Fibroblast of lung (primary cell): ENCODE measurements at regions not wholly inside any gene's neighbourhood (a gene's known extent, or its start where the extent isn't known, plus 50 kb on each side); places are given as distances from the start of the nearest gene placed in this dataset.

Experiments used
- DNase-seq, 2 donors: peaks; one replicate each; pipeline versions ENCODE4 v3.0.0 to v3.0.0-alpha.2; 2010; ENCODE audit warnings: low read depth in 2 of 2
- H2AFZ ChIP-seq: 2 replicates; pipeline ENCODE4 v1.5.1; 2012; ENCODE audit warnings: low read length, control low read depth, inconsistent platforms
- H3K27ac ChIP-seq: 2 replicates; pipeline ENCODE4 v1.5.1; 2011; ENCODE audit warnings: low read length, control low read depth; ENCODE audit not compliant: insufficient read depth
- H3K27me3 ChIP-seq: 2 replicates; pipeline ENCODE4 v1.5.1; 2011; ENCODE audit warnings: mild to moderate bottlenecking, low read length; ENCODE audit not compliant: control insufficient read depth, insufficient read depth
- H3K36me3 ChIP-seq: 2 replicates; pipeline ENCODE4 v1.5.1; 2011; ENCODE audit warnings: low read length; ENCODE audit not compliant: control insufficient read depth, insufficient read depth
- H3K4me1 ChIP-seq: 2 replicates; pipeline ENCODE4 v1.5.1; 2011; ENCODE audit warnings: low read length; ENCODE audit not compliant: control insufficient read depth, insufficient read depth; ENCODE audit errors: extremely low read depth
- H3K4me2 ChIP-seq: 2 replicates; pipeline ENCODE4 v1.5.1; 2011; ENCODE audit warnings: low read length, control low read depth; ENCODE audit not compliant: insufficient read depth; ENCODE audit errors: extremely low read depth
- H3K4me3 ChIP-seq, 4 experiments: fragments of 200-600 bp in 1 of 4; sonication (generic) in 1 of 4; replicated peaks in 1 of 4; 2 replicates each; pipeline ENCODE4 v1.5.1; 2011 to 2016; ENCODE audit warnings: low read length in 4 of 4, low read depth in 3 of 4, mild to moderate bottlenecking in 3 of 4, control low read depth in 2 of 4, inconsistent platforms in 1 of 4, mixed read lengths in 1 of 4; ENCODE audit not compliant: insufficient read depth in 1 of 4; ENCODE audit errors: control extremely low read depth in 1 of 4
- H3K79me2 ChIP-seq: 2 replicates; pipeline ENCODE4 v1.5.1; 2012; ENCODE audit warnings: mild to moderate bottlenecking, low read length, inconsistent platforms; ENCODE audit not compliant: control insufficient read depth, insufficient read depth
- H3K9ac ChIP-seq: 2 replicates; pipeline ENCODE4 v1.5.1; 2011; ENCODE audit warnings: mild to moderate bottlenecking, low read length, control low read depth; ENCODE audit not compliant: insufficient read depth
- H3K9me3 ChIP-seq: 2 replicates; pipeline ENCODE4 v1.5.1; 2012; ENCODE audit warnings: low read depth, low read length; ENCODE audit not compliant: control insufficient read depth, insufficient read depth
- H4K20me1 ChIP-seq: 2 replicates; pipeline ENCODE4 v1.5.1; 2011; ENCODE audit warnings: low read length; ENCODE audit not compliant: control insufficient read depth, insufficient read depth; ENCODE audit errors: extremely low read depth
- CTCF ChIP-seq, 2 donors: IDR thresholded peaks in 1 of 2; conservative IDR thresholded peaks in 1 of 2; 1 replicate in 1 of 2; 2 replicates in 1 of 2; pipeline ENCODE4 v1.5.1; 2011 to 2012; ENCODE audit warnings: low read length in 2 of 2, control low read depth in 1 of 2, inconsistent platforms in 1 of 2, low read depth in 1 of 2, mild to moderate bottlenecking in 1 of 2
- EZH2 ChIP-seq: IDR thresholded peaks from 2 replicates; pipeline ENCODE4 v1.5.1; 2012; ENCODE audit warnings: low read length, control low read depth, mild to moderate bottlenecking; ENCODE audit errors: missing control alignments

- no peak for TF ChIP-seq CTCF (conservative IDR thresholded peaks at IDR 0.05 in 1 of 2, IDR thresholded peaks at IDR 0.05 in 1 of 2; ENCODE audit: low read depth in 1 of 2, low read length in 2 of 2)
- no peak for TF ChIP-seq EZH2
- no peak overlapping the region for H3K27ac ChIP-seq
- peak in 1 of 2 donors; percentile 66 for DNase-seq
Observed at GRCh38 chr4:123110147-123110546, 187.8 kb upstream of the NUDT6 start.

GRCh38 chr4:123110685-123111084 lies 188.3 kb upstream of the NUDT6 start:
- Histone ChIP-seq H3K27ac (no peak overlapping the region), H3K4me2 (no peak overlapping the region)
- no peak for DNase-seq

More at GRCh38 chr4:123110147-123110546, 187.8 kb upstream of the NUDT6 start:
- Histone ChIP-seq H3K4me2 (no peak overlapping the region), H3K36me3 (no peaks in the 10 kb centered on the region), H3K9ac (no peak overlapping the region), H2AFZ (no peak overlapping the region), H3K27me3 (no peaks in the 10 kb centered on the region), H3K4me1 (no peaks in the 10 kb centered on the region), H4K20me1 (no peaks in the 10 kb centered on the region), H3K9me3 (no peaks in the 10 kb centered on the region), H3K4me3 (no peak overlapping the region), H3K79me2 (no peaks in the 10 kb centered on the region)

GRCh38 chr4:123113155-123113554 lies 190.8 kb upstream of the NUDT6 start:
- no peak overlapping the region for H3K9ac ChIP-seq
- TF ChIP-seq EZH2 (no peak), CTCF (conservative IDR thresholded peaks at IDR 0.05 in 1 of 2, IDR thresholded peaks at IDR 0.05 in 1 of 2; ENCODE audit: low read depth in 1 of 2, low read length in 2 of 2) (no peak)
- H3K4me2 ChIP-seq, result peak overlapping the region; percentile 29
- H4K20me1 ChIP-seq, result no peaks in the 10 kb centered on the region
- H3K27me3 ChIP-seq, result no peaks in the 10 kb centered on the region
- no peak overlapping the region for H2AFZ ChIP-seq
- no peaks in the 10 kb centered on the region for H3K4me1 ChIP-seq
- H3K4me3 ChIP-seq, result no peak overlapping the region
- no peaks in the 10 kb centered on the region for H3K79me2 ChIP-seq
- H3K27ac ChIP-seq, result no peak overlapping the region
- no peak for DNase-seq
- no peaks in the 10 kb centered on the region for H3K9me3 ChIP-seq
- H3K36me3 ChIP-seq, result no peaks in the 10 kb centered on the region

More at GRCh38 chr4:123110685-123111084, 188.3 kb upstream of the NUDT6 start:
- Histone ChIP-seq H3K4me3 (no peak overlapping the region), H3K9ac (no peak overlapping the region), H3K36me3 (no peaks in the 10 kb centered on the region), H2AFZ (no peak overlapping the region), H3K27me3 (no peaks in the 10 kb centered on the region), H3K9me3 (no peaks in the 10 kb centered on the region), H3K4me1 (no peaks in the 10 kb centered on the region), H4K20me1 (no peaks in the 10 kb centered on the region), H3K79me2 (no peaks in the 10 kb centered on the region)
- TF ChIP-seq EZH2 (no peak), CTCF (conservative IDR thresholded peaks at IDR 0.05 in 1 of 2, IDR thresholded peaks at IDR 0.05 in 1 of 2; ENCODE audit: low read depth in 1 of 2, low read length in 2 of 2) (no peak)
